ENCODE measurements at regions not wholly inside any gene's neighbourhood (a gene's known extent, or its start where the extent isn't known, plus 50 kb on each side); places are given as distances from the start of the nearest gene placed in this dataset.

DNA sequence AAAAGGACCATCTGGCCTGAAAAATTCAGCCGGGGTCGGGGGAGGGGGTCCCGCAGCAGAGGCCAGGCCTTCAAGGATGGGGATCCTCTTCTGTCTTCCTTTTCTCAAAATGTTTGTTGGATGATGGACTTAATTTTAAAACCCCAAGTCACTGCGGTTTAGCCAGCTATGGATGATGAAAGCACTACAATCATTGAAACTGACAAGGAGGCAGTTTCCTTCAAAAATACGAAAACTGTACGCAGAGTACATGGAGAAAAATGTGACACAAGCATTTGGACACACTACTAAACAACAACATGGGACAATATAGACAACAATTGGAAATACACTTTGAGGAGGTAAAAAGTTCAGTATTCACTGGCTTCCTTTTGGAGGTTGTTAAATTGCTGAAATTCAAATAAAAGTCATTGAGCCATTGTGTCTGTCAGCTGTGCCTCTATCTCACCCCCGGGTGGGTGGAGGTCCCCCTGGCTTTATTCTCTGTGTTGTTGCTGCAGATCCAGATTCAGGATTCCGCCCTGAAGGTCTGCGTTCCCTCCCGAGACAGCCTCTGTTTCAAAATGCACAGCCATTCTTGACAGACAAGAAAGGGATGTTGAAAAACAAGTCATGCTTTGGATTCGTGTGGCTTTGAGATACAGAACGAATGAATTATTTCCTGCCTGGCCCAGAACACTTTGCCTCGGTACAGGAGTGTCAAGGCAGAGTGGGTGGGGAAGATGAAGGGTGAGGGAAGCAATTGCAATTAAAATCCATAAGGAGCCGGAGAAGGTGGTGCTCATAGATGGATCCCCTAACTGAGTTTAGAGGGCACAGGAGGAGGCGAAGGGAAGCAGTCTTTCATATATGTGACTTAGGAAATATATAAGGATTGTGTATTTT lies 118.2 kb downstream of the TTLL2 start:
- no peak for DNase-seq

DNA sequence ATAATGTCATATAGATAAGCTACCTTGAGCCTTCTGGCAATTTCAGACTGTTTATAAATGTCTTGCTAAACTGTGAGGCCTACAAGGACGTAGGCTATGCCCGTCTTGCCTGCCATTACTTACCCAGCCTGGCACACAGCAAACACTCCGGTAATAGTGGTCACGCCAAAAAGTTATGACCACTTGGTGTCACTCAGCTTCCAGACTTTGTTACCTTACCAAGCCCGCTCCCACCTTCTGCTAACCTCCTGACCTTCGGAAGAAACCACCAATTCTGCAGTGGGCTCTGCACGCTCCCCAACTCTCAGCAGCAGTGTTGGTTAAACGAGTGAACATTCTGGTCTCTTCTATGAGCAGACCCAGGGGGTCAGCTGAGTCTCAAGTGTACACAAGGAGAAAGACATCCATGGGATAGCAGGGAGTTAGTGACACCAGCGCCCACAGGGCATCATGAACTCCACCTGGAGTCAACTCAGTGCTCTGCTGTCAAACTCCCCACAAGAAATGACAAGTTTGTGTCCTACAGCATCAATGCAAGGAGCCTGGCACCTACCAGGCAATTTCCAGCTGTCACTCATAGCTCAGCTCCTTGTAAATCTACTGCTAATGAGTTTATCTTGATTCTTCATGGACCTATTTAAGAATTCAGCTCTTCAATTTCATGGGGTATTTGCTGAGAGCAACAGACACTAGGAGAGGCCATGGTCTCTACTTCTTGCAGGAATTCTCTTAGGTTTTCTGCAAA lies 119.9 kb downstream of the TTLL2 start:
- DNase-seq, result no peak

DNA sequence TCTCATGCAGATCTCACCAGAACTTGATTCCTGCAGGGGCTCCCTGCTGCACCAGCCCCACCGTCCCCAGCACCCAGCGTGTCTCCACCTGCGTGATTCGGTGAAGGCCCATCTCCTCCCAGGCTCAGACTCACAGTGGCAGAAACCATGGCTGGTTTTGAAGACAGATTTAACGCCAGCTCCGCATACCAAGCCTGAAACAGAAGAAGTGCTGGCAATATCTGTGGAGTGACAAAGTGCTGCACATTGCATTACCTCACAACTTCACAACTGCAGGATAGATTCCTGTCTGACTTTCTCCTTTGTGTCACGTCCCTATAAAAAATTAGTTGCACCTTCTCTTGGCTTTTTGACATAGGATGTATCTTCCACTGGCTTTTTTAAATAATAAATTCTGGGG lies 120.7 kb downstream of the TTLL2 start:
- no peak for DNase-seq

DNA sequence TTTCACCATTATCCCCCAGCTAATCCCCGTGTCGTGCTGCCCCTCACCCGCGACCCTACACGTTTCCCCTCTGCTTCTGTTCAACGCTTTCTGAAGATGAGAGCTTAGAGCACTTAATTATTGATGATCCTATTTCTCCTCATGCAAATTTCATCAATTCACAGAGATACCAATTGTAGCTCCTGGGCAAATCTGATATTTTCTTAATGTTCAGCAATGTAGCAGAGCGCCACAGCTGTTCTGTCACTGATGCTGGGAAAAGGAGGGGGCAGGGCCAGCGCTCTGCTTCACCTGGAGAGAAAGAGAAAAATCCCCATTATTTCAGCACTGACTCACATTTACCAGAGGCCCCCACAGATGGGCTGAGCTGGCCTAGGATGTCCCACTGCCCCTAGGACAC lies 121.2 kb downstream of the TTLL2 start:
- no peak for DNase-seq

DNA sequence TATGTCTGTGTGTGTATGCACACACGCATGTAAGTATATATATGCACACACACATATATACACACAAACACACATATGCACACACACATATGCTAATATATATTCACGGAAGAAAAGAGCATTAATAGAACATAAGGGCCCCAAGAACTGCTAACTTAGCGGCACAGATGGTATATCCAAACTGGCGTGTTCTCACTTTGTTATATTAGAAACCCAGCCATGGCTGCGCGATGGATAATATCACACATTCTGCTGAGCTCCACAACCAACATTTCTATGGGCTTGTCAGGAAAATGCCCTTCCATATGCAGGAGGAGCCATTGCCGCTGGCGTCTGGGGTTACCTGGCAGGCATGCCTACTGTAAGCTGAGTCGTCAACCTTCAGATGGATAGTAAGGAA lies 122.1 kb downstream of the TTLL2 start:
- DNase-seq, result no peak

DNA sequence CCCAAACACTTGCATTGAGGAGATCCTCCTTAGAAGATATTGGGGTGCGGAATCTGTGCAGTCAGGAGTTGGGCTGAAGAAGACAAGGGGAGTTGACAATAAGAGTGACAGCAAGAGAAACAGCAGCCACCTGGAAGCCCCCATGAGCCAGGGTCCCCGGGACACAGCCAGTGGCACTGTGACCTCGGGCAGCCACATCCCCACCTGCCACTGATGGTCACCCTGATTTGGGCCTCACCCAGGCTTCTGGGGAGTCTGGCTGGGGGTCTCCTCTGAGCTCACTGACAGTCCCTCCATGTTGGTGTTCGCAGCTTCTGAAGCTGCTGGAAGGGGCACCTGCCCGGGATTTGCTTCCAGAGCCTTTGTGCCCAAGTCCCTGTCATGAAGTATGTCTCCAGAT lies 123.5 kb downstream of the TTLL2 start:
- no peak for DNase-seq

DNA sequence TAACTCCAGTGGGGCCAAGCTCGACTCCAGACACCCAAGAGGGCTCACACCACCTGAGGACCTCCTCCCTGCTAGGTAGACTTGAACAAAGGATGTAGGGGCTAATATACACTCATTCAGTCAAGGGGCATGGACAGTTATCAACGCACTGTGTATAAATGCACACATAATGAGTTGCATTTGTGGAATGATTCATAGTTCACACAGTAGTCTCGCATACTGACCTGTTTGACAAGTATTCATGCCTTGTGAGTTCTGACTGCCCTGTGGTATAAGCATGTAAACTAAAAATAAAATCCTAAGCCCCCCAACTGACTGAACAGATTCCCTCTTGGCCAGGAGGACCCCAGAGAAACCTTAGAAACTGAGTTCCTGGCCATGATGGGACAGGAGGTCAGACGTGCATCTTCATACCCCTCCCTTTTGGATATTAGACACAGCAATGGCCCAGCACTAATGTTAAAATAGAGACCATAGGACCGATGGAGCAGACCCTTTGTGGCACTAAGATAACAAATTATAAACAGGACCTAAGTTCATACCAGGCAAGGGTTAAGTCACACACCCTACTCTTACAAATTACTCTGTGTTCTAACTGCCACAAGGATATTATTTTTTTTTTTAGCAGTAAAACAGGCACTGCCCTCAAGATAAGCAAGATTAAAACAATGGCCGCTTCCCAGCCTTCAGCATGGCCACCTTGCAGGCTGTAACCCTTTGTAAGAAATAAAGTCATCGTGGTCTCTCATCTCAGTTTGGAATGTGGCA lies 124.4 kb downstream of the TTLL2 start:
- no peak for DNase-seq

DNA sequence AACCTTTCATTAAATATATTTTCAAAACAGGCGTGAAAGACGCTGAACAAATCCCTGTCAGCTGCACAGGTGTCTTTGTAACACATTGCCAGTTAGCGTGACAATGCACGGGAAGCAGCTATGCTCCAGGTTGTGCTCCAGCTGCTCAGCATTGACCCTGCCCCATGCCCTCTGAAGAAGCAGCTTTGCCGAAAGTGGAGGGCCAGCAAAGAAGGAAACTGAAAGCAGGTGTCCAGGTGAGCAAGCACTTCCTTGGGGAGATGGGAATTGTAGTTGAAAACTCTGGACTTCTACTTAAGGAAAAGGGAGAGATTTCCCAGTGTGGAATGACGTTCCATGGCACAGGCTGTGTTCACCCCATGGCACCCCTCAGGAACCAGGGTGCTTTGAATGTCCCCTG lies 125.7 kb downstream of the TTLL2 start:
- no peak for DNase-seq

DNA sequence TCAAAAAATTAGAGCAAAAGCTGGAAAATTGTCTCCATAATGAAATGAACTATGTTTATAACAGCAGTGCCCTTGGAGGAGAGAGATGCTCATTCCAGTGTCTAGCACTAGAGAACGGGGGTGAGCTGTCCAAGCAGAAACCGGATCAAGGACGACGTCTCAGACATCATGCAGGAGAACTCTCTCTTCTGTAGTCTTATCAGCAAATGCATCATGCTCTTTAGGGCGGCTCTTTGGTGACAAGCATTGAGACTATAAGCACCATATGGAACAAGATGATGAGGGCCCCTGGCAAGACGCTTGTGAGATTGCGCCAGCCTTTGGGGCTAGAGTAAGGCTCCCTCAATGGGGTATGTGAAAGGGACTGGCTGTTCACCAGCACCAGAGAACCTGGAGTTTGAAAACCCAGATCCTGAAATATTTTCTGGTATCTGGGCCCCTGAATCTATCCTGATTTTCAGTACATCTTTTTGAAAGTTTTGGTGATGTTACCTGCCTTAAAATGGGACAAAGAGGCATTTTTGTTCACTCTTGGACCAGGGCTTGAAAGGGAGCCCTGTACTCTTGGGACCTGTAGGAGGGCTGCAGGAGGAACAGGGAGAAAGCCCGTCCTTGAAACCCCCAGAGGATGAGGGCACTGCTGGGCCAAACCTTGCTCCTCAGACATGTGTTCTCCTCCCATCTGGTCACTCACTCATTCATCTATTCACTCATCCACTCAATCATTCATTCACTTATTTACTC lies 127.6 kb downstream of the TTLL2 start:
- no peak for DNase-seq

DNA sequence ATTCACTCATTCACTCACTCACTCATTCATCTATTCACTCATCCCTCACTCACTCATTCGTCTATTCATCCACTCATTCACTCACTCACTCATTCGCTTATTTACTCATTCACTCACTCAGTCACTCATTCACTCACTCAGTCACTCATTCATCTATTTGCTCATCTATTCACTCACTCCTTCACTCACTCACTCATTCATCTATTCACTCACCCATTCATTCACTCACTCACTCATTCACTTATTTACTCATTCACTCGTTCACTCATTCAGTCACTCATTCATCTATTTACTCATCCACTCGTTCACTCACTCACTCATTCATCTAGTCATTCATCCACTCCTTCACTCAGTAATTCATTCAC lies 128.2 kb downstream of the TTLL2 start:
- DNase-seq, result no peak

DNA sequence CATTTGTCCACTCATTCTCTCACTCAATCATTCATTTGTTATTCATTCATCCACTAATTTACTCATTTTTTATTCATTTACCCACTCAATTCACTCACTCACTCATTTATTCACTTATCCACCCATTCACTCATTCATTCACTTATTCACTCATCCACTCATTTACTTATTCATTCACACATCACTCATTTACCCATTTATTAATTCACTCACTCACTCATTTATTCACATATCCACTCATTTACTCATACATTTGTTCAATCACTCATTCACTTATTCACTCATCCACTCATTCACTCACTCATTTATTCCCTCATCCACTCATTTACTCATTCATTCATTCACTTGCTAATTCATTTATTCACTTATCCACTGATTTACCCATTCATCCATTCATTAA lies 129.1 kb downstream of the TTLL2 start:
- DNase-seq, result no peak

DNA sequence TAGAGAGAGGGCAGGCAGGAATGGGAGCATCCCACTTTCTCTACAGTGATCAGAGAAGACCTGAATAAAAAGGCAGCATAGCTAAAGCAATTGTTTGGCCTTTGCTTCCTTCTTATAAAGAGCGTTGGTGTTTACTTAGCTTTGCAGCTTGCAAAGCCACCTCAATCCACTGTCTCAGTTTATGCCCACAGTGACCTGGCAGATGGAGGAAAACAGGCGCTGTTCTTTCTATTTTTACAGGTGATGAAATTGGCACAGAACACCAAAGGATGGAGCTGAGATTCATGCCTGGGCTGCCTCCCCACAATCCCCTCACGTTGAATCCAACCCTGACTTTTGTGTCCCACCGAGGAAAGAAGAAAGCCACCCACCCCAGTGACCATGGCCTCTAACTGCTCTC lies 130.5 kb downstream of the TTLL2 start:
- no peak for DNase-seq

DNA sequence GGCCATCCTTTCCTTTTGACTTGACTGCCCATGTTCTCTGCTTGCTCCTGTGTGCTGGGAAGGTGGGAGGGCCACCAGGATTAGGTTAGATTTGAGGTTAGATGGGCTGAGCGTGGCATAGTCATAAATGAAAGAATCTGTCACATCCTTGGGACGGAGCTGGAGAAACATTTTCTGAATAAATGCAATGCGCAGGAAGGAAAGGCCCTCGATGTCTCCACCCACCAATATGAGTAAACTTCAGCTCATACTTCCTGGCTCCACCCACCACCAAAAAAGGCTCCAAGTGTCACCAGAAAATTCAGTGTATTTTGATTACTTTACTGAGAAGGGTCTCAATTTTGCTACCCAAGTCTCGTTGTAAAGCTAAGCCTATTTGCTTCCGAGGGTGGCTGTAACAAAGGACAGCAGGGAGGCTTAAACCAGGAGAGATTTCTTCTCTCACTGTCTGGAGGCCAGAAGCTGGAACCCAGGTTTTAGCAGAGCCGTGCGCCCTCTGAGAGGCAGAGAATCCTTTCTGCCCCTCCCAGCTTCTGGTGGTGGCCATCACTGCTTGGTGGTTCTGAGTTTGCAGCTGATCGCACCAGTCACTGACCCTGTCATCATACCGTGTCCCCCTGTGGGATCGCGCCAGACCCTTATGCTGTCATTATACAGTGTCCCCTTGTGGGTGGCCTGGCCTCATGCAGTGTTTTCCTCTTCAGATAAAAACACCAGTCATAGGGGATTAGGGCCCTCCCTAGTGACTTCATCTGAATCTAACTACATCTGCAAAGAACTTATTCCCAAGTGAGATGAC lies 137.8 kb downstream of the TTLL2 start:
- no peak for DNase-seq

DNA sequence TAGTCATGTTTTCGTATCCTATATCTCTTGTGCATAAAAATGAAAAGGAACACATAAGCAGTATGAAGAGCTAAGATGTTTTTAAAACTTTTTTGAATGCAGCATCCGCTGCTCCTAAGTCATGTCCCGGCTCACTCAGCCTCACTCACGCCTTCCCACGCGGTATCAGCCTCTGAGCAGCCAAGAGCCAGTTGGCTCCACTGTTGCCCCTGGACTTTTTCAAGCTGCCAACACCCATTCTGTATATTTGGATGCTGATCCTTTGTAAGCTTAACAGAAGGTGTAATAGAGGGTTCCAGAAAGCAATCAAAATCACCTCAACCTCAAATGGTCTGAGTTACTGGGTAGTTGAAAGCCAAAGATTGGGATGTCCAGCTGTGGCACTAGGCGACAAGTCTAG lies 139.3 kb downstream of the TTLL2 start:
- no peak for DNase-seq

DNA sequence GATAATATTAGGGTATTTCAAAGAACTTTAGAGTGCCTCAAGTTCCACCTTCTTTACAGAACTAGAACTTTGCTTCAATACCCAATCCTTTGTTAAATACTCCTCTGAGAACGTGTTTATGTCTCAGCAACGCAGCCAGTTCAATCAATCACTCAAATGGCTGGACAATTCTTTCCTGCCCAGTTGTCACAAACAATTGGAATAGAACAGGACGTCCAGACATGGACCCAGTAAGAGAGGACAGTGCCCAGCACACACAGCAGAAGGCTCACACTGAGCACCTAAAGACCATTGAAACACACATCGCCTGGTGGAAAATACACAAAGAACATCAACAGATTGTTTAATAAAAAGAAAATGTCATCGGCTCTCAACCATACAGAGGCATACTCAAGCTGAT lies 140.6 kb downstream of the TTLL2 start:
- DNase-seq, result no peak

DNA sequence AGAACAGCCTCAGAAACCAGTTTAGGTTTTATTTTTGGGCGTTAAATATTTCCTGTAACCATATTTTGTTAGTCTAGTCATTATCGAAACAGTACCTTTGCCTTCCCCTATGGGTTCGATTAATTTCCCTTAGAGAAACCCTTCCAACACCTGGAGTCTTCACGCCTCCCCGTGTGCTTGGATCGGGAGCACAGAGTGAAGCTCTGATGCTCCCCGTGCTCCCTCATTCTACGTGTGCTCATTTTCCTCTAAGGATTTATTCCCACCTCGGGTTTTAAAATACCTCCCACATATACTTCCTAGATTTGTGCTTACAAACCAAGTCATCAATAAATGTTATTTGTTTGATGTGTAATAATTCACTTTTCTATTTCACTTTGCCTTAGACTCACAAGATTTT lies 142.4 kb downstream of the TTLL2 start:
- no peak for DNase-seq

DNA sequence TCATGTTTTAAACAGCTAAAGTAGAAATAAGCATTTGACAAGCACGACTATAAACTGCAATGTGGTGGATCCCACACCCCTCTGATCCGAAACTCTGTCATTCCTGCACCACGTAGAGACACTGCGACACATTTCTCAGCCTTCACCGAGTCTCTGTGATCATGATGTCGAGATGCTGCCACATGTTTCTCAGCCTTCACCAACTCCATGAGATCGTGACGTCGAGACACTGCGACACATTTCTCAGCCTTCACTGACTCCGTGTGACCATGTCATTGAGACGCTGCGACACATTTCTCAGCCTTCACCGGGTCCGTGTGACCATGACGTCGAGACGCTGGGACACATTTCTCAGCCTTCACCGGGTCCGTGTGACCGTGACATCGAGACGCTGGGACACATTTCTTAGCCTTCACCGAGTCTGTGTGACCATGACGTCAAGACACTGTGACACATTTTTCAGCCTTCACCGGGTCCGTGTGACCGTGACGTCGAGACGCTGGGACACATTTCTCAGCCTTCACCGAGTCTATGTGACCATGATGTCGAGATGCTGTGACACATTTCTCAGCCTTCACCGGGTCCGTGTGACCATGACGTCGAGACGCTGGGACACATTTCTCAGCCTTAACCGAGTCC lies 143.0 kb downstream of the TTLL2 start:
- no peak for DNase-seq

DNA sequence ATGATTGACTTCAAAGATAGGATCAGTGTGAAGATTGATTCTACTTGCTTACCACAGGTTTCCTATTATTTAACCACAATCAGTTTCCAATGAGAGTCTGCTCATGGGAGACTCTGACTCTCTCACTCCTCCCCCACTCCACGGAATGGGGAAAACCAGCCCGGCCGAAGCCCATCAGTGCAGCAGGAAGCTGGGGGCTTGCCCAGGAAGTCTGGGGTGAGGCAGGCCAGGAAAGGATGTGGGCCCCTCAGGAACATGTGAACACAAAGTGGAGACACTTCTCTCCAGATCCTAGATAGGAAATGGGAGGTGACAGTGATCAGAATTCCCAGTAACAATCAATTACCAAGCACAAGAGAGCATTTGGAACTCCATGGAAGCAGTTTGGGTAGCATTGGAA lies 144.2 kb downstream of the TTLL2 start:
- DNase-seq, result no peak

DNA sequence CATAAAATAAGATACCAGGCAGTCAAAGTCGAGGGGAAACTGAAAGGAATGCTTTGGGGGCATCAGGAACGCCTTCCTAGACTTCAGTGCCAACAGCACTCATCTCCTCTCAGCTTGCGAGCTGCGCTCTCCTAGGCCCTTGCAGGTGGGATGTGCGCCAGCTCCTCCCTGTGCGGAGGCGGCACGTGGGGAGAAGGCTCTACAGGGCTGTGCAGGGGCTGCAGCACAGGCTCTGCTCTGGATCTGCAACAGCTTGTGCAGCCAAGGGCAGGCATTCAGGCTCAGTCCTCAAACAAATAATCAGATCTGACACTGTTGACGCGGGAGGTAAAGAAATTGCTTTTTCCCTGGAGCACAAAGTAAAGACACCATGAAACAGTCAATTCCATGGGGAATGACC lies 144.8 kb downstream of the TTLL2 start:
- DNase-seq, result no peak

DNA sequence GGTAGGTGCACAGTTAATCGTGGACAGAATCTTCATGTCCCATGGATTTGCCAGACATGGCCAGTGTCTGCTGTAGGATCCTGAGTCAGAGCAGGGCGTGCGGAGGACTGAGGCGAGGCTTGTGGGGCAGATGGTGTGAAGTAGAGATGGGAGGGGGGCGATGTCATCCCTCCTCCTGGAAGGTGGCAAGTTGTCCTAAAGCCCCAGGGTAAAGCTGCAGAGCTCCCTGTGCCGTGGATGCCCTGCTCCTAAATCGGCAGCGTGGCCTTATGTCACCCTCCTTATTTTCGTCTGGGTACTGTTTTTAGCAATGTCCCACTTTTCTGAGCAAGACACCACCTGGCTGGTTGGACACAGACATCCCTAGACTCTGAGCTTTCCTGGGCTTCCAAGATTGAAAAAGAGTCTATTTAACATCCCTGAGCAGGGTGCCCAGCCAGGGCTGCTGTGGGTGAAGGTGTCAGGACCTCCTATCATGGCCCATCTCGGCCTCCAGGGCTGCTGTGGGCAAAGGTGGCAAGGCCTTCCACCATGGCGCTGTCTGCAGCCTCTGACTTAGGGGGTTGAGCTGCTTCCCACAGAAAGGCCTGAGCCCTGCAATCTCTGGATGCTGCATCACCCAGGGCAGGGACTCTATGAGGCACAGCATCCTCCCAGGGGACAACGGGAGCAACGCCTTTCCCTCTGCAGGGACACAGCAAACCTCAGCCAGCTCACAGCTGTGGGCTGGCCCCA lies 145.4 kb downstream of the TTLL2 start:
- DNase-seq, result no peak
